ENCODE measurements at regions not wholly inside any gene's neighbourhood (a gene's known extent, or its start where the extent isn't known, plus 50 kb on each side); places are given as distances from the start of the nearest gene placed in this dataset.

GRCh38 chr18:38397094-38397493 lies 831.5 kb upstream of the CELF4 start:
- no peak for DNase-seq (ENCODE audit: low read depth)

- no peak for DNase-seq (ENCODE audit: low read depth)
Observed at GRCh38 chr18:38386146-38386545, 820.5 kb upstream of the CELF4 start.

GRCh38 chr18:38369772-38370690 lies 804.4 kb upstream of the CELF4 start:
- no peak for DNase-seq (ENCODE audit: low read depth)

- no peak for DNase-seq (ENCODE audit: low read depth)
Observed at GRCh38 chr18:38368886-38369285, 803.3 kb upstream of the CELF4 start.

GRCh38 chr18:38368246-38368645 lies 802.6 kb upstream of the CELF4 start:
- DNase-seq (ENCODE audit: low read depth): no peak

GRCh38 chr18:38367473-38367872 lies 801.9 kb upstream of the CELF4 start:
- DNase-seq (ENCODE audit: low read depth): no peak

GRCh38 chr18:38362286-38362792 lies 796.7 kb upstream of the CELF4 start:
- DNase-seq (ENCODE audit: low read depth): no peak

- DNase-seq (ENCODE audit: low read depth): no peak
Observed at GRCh38 chr18:38358805-38359657, 793.4 kb upstream of the CELF4 start.

GRCh38 chr18:38353149-38353548 lies 787.6 kb upstream of the CELF4 start:
- no peak for DNase-seq (ENCODE audit: low read depth)

GRCh38 chr18:38350141-38350540 lies 784.5 kb upstream of the CELF4 start:
- DNase-seq (ENCODE audit: low read depth): no peak

GRCh38 chr18:38330573-38330972 lies 765.0 kb upstream of the CELF4 start:
- no peak for DNase-seq (ENCODE audit: low read depth)

- DNase-seq (ENCODE audit: low read depth): no peak
Observed at GRCh38 chr18:38329145-38329544, 763.5 kb upstream of the CELF4 start.

- DNase-seq (ENCODE audit: low read depth): no peak
Observed at GRCh38 chr18:38322206-38322605, 756.6 kb upstream of the CELF4 start.

- no peak for DNase-seq (ENCODE audit: low read depth)
Observed at GRCh38 chr18:38321262-38321661, 755.7 kb upstream of the CELF4 start.

GRCh38 chr18:38318416-38318815 lies 752.8 kb upstream of the CELF4 start:
- DNase-seq (ENCODE audit: low read depth): no peak

- DNase-seq (ENCODE audit: low read depth): no peak
Observed at GRCh38 chr18:38313831-38314230, 748.2 kb upstream of the CELF4 start.

- DNase-seq (ENCODE audit: low read depth): no peak
Observed at GRCh38 chr18:38312532-38312931, 746.9 kb upstream of the CELF4 start.

- no peak for DNase-seq (ENCODE audit: low read depth)
Observed at GRCh38 chr18:38310936-38311335, 745.3 kb upstream of the CELF4 start.

- DNase-seq (ENCODE audit: low read depth): no peak
Observed at GRCh38 chr18:38307914-38308313, 742.3 kb upstream of the CELF4 start.

- no peak for DNase-seq (ENCODE audit: low read depth)
Observed at GRCh38 chr18:38305961-38306360, 740.4 kb upstream of the CELF4 start.

- DNase-seq (ENCODE audit: low read depth): no peak
Observed at GRCh38 chr18:38301621-38302020, 736.0 kb upstream of the CELF4 start.

GRCh38 chr18:38297910-38298309 lies 732.3 kb upstream of the CELF4 start:
- no peak for DNase-seq (ENCODE audit: low read depth)

- DNase-seq (ENCODE audit: low read depth): no peak
Observed at GRCh38 chr18:38290229-38290628, 724.6 kb upstream of the CELF4 start.

Measured in T-helper 22 cell (primary cell).